Tibial nerve (tissue), 4 donors: ENCODE measurements at regions not wholly inside any gene's neighbourhood (a gene's known extent, or its start where the extent isn't known, plus 50 kb on each side); places are given as distances from the start of the nearest gene placed in this dataset.

Experiments used
- DNase-seq, 2 donors: peaks; one replicate each; pipeline ENCODE4 v3.0.0-alpha.2; 2019; ENCODE audit warnings: low spot score in 2 of 2
- H3K27ac ChIP-seq, 4 donors: fragments of 200-600 bp; sonication (generic) in 3 of 4; one replicate each; pipeline ENCODE4 v1.5.1; 2017 to 2019; ENCODE audit warnings: mild to moderate bottlenecking in 1 of 4
- H3K27me3 ChIP-seq, 2 donors: fragments of 200-600 bp; sonication (generic) in 1 of 2; one replicate each; pipeline versions ENCODE4 v1.5.1 to v1.6.0; 2017 to 2019
- H3K36me3 ChIP-seq, 3 donors: fragments of 200-600 bp; sonication (generic); one replicate each; pipeline ENCODE4 v1.5.1; 2018 to 2019
- H3K4me1 ChIP-seq, 4 donors: fragments of 200-600 bp; sonication (generic) in 3 of 4; one replicate each; pipeline ENCODE4 v1.5.1; 2017 to 2019
- H3K4me3 ChIP-seq, 4 donors: fragments of 200-600 bp; sonication (generic) in 3 of 4; one replicate each; pipeline ENCODE4 v1.5.1; 2017 to 2019; ENCODE audit warnings: mild to moderate bottlenecking in 1 of 4, moderate library complexity in 1 of 4
- H3K9me3 ChIP-seq, 4 donors: fragments of 200-600 bp; sonication (generic) in 3 of 4; one replicate each; pipeline ENCODE4 v1.5.1; 2017 to 2019
- EP300 ChIP-seq, 2 donors: sonication (generic); formaldehyde crosslinking; IDR thresholded peaks; one replicate each; pipeline ENCODE4 v1.6.1; 2017; ENCODE audit warnings: antibody characterized with exemption in 2 of 2, mild to moderate bottlenecking in 1 of 2
- POLR2A ChIP-seq, 2 donors: fragments of 450-650 bp; IDR thresholded peaks; one replicate each; pipeline ENCODE4 v1.6.1; 2017; ENCODE audit warnings: antibody characterized with exemption in 2 of 2, mild to moderate bottlenecking in 2 of 2, moderate library complexity in 2 of 2
- whole genome bisulfite sequencing, 2 donors: methylation state at CpG; one replicate each; pipeline ENCODE4 v1.1.5; 2018; 5-methylcytosine and 5-hydroxymethylcytosine counted together
- TF ChIP-seq, protein P1 (sequence below), 5 experiments: fragments of 200-600 bp in 3 of 5; fragments of 450-650 bp in 2 of 5; sonication (generic) in 3 of 5; IDR thresholded peaks; one replicate each; pipeline ENCODE4 v1.5.1; 2016 to 2019; ENCODE audit warnings: antibody characterized with exemption in 5 of 5, mild to moderate bottlenecking in 3 of 5, moderate library complexity in 2 of 5

DNA sequence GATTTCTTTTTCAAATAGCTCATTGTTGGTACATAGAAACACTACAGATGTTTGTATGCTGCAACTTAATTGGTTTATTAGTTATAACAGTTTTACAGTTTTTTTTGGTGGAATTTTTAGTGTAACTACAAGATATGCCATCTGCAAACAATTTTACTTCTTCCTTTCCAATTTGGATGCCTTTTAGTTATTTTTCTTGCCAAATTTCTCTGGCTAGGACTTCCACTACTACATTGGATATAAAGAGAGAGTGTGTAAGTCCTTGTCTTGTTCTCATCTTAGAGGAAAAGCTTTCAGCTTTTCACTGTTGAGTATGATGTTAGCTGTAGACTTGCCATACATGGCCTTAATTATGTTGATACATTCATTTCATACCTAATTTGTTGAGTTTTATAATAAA lies 143.6 kb upstream of the EOMES start:
- H3K9me3 ChIP-seq, result peaks cover 0 to 17% (median 5%) of the 10 kb centered on the region in 4 donors
- H3K4me1 ChIP-seq, result no peaks in the 10 kb centered on the region
- TF ChIP-seq, protein P1, sequence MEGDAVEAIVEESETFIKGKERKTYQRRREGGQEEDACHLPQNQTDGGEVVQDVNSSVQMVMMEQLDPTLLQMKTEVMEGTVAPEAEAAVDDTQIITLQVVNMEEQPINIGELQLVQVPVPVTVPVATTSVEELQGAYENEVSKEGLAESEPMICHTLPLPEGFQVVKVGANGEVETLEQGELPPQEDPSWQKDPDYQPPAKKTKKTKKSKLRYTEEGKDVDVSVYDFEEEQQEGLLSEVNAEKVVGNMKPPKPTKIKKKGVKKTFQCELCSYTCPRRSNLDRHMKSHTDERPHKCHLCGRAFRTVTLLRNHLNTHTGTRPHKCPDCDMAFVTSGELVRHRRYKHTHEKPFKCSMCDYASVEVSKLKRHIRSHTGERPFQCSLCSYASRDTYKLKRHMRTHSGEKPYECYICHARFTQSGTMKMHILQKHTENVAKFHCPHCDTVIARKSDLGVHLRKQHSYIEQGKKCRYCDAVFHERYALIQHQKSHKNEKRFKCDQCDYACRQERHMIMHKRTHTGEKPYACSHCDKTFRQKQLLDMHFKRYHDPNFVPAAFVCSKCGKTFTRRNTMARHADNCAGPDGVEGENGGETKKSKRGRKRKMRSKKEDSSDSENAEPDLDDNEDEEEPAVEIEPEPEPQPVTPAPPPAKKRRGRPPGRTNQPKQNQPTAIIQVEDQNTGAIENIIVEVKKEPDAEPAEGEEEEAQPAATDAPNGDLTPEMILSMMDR (IDR thresholded peaks at IDR 0.05), result no peak
- no peak for TF ChIP-seq EP300 (IDR thresholded peaks at IDR 0.05)
- no peak for TF ChIP-seq POLR2A (IDR thresholded peaks at IDR 0.05)
- DNase-seq, result no peak
- no peak overlapping the region for H3K4me3 ChIP-seq
- no peaks in the 10 kb centered on the region for H3K27me3 ChIP-seq
- no peaks in the 10 kb centered on the region for H3K36me3 ChIP-seq
- no peak overlapping the region for H3K27ac ChIP-seq

DNA sequence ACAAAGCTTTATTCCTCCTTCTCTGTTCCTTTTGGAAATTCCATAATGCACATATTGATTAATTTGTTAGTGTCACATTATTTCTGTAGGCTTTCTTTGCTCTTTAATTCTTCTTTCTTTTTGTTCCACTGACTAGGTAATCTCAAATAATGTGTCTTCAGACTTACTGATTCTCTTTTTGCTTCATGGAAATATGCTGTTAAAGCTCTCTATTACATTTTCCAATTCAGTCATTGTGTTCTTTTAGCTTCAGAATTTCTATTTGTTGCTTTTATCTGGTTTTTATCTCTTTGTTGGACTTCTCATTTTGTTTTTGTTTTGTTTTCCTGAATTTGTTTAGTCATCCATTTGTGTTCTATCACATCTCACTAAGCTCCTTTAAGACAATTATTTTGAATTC lies 147.0 kb upstream of the EOMES start:
- H3K36me3 ChIP-seq, result no peaks in the 10 kb centered on the region
- no peak overlapping the region for H3K4me3 ChIP-seq
- no peak for TF ChIP-seq EP300 (IDR thresholded peaks at IDR 0.05)
- TF ChIP-seq, protein P1 (IDR thresholded peaks at IDR 0.05), result no peak
- TF ChIP-seq POLR2A (IDR thresholded peaks at IDR 0.05), result no peak
- H3K27ac ChIP-seq, result no peak overlapping the region
- H3K4me1 ChIP-seq, result no peaks in the 10 kb centered on the region
- no peaks in the 10 kb centered on the region for H3K27me3 ChIP-seq
- peaks cover 0 to 21% (median 5%) of the 10 kb centered on the region in 4 donors for H3K9me3 ChIP-seq
- DNase-seq, result no peak

DNA sequence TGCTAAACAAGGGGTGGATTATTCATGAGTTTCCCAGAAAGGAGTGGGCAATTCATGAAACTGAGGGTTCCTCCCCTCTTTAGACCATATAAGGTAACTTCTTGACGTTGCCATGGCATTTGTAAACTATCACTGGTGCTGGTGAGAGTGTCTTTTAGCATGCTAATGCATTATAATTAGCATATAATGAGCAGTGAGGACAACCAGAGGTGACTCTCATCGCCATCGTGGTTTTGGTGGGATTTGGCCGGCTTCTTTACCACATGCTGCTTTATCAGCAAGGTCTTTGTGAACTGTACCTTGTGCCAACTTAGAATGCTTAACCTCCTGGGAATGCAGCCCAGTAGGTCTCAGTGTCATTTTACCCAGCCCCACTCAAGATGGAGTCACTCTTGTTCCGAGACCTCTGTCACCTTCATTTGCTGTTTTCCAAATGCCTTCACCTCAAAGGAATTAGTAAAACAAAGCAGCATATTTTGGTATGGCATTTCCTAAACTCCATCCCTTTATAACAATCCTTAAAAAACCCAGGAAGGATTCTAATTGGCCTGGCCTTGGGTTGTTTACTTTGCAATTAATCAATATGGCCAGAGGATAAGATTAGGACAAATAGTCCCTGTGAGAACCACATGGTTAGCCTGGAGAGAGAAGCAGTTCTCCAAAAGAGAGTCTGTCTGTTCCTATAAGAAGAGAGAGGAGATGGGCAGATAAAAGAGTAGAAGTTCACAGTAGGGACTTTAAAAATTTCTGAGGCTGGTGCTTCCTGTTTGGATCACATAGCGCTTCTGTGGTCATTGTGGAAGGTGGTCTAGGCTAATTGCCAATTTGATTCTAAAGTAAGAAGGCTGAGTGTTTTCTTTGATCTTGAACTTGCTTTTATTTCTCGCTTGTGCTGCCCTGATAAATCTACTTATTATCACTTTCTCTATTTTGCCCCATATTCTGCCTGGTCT lies 155.2 kb upstream of the EOMES start:
- DNase-seq, result no peak
- H3K36me3 ChIP-seq, result no peaks in the 10 kb centered on the region
- 67 to 75% methylated on average over 7 of the region's 7 CpGs for WGBS, 2 donors
- H3K4me1 ChIP-seq, result peaks cover 0 to 5% (median 0%) of the 10 kb centered on the region in 4 donors
- no peaks in the 10 kb centered on the region for H3K27me3 ChIP-seq
- H3K4me3 ChIP-seq, result no peak overlapping the region
- H3K27ac ChIP-seq, result no peak overlapping the region
- H3K9me3 ChIP-seq, result no peaks in the 10 kb centered on the region
- no peak for TF ChIP-seq POLR2A (IDR thresholded peaks at IDR 0.05)
- TF ChIP-seq EP300 (IDR thresholded peaks at IDR 0.05), result no peak
- TF ChIP-seq, protein P1 (IDR thresholded peaks at IDR 0.05), result no peak

DNA sequence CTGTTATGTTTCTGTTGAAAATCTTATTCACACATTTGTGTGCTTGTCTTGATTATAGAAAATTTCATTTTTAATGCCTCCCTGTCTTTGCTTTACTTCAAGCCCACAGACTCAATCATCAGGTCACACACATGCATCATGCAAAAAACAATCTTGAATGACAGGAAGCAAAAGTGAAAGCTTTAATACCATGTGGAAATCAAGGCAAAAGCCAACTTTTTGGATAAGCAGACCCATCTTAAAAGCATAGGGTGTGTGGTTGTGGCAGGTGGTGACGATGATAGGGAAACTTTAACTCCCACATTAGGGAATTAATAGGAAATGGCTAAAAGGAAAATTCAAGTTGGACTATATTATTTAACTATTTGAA lies 155.9 kb upstream of the EOMES start:
- H3K27ac ChIP-seq, result no peak overlapping the region
- H3K4me3 ChIP-seq, result no peak overlapping the region
- H3K4me1 ChIP-seq, result peaks cover 0 to 5% (median 0%) of the 10 kb centered on the region in 4 donors
- no peak for DNase-seq
- TF ChIP-seq POLR2A (IDR thresholded peaks at IDR 0.05), result no peak
- no peak for TF ChIP-seq EP300 (IDR thresholded peaks at IDR 0.05)
- TF ChIP-seq, protein P1 (IDR thresholded peaks at IDR 0.05), result no peak
- no peaks in the 10 kb centered on the region for H3K9me3 ChIP-seq
- WGBS, 2 donors, result 32 to 47% methylated on average over 1 of the region's 1 CpG
- no peaks in the 10 kb centered on the region for H3K27me3 ChIP-seq
- H3K36me3 ChIP-seq, result no peaks in the 10 kb centered on the region
